ENCODE measurements at regions not wholly inside any gene's neighbourhood (a gene's known extent, or its start where the extent isn't known, plus 50 kb on each side); places are given as distances from the start of the nearest gene placed in this dataset.

DNA sequence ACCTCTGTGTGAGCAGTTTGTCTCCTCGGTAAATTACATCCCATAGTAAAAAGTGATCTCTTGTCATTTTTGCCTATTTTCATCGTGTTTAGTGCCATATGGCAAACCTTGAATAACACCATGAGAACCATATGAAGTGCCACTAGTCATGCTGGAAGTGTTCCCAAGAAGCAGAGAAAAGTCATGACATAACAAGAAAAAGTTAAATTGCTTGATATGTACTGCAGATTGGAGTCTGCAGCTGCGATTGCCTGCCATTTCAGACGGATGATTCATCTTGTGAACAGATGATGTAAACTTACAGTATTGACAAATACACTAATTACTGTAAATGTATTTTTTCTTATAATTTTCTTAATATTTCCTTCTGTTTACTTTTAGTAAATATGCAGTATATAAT lies 846.7 kb downstream of the BCL11A start:
- Histone ChIP-seq H2AFZ (ENCODE audit: low read length) (no peak overlapping the region), H3K79me2 (ENCODE audit: insufficient read depth, low read length) (no peaks in the 10 kb centered on the region), H3K4me3 (ENCODE audit: low read depth, low read length, poor library complexity, severe bottlenecking) (no peak overlapping the region), H3F3A (ENCODE audit: insufficient read depth, low read length) (no peaks in the 10 kb centered on the region), H3K9me3 (ENCODE audit: low read length) (no peaks in the 10 kb centered on the region), H4K20me1 (ENCODE audit: insufficient read depth, low read length) (no peaks in the 10 kb centered on the region), H3K27me3 (ENCODE audit: insufficient read depth, low read length) (no peaks in the 10 kb centered on the region), H3K27ac (ENCODE audit: low read depth, low read length, poor library complexity, severe bottlenecking) (no peak overlapping the region), H3K9ac (ENCODE audit: low read length) (no peak overlapping the region), H3K4me1 (ENCODE audit: insufficient read depth, low read length, severe bottlenecking) (no peaks in the 10 kb centered on the region), H3K4me2 (ENCODE audit: low read length) (no peak overlapping the region), H3K9me2 (ENCODE audit: low read depth, low read length) (no peaks in the 10 kb centered on the region), H3K36me3 (ENCODE audit: insufficient read depth, low read length) (no peaks in the 10 kb centered on the region)
- TF ChIP-seq, protein P1, sequence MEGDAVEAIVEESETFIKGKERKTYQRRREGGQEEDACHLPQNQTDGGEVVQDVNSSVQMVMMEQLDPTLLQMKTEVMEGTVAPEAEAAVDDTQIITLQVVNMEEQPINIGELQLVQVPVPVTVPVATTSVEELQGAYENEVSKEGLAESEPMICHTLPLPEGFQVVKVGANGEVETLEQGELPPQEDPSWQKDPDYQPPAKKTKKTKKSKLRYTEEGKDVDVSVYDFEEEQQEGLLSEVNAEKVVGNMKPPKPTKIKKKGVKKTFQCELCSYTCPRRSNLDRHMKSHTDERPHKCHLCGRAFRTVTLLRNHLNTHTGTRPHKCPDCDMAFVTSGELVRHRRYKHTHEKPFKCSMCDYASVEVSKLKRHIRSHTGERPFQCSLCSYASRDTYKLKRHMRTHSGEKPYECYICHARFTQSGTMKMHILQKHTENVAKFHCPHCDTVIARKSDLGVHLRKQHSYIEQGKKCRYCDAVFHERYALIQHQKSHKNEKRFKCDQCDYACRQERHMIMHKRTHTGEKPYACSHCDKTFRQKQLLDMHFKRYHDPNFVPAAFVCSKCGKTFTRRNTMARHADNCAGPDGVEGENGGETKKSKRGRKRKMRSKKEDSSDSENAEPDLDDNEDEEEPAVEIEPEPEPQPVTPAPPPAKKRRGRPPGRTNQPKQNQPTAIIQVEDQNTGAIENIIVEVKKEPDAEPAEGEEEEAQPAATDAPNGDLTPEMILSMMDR (IDR thresholded peaks at IDR 0.05; ENCODE audit: low read length) = no peak
- no peak for TF ChIP-seq EZH2 (IDR thresholded peaks at IDR 0.05; ENCODE audit: borderline replicate concordance, low read length)

DNA sequence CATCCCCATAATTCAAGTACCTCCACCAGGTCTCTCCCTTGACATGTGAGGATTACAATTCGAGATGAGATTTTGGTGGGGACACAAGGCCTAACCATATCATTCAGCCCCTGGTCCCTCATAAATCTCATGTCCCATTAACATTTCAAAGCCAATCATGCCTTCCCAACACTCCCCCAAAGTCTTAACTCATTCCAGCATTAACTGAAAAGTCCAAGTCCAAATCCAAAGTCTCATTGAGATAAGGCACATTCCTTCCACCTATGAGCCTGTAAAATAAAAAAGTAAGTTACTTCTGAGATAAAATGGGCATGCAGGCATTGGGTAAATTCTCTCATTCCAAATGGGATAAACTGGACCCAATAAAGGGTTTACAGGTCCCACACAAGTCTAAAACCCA lies 849.7 kb downstream of the BCL11A start:
- Histone ChIP-seq H3K79me2 (ENCODE audit: insufficient read depth, low read length) (no peaks in the 10 kb centered on the region), H3K9me3 (ENCODE audit: low read length) (no peaks in the 10 kb centered on the region), H3K27ac (ENCODE audit: low read depth, low read length, poor library complexity, severe bottlenecking) (no peak overlapping the region), H4K20me1 (ENCODE audit: insufficient read depth, low read length) (no peaks in the 10 kb centered on the region), H3F3A (ENCODE audit: insufficient read depth, low read length) (no peaks in the 10 kb centered on the region), H2AFZ (ENCODE audit: low read length) (no peak overlapping the region), H3K36me3 (ENCODE audit: insufficient read depth, low read length) (no peaks in the 10 kb centered on the region), H3K27me3 (ENCODE audit: insufficient read depth, low read length) (no peaks in the 10 kb centered on the region), H3K9ac (ENCODE audit: low read length) (no peak overlapping the region), H3K4me3 (ENCODE audit: low read depth, low read length, poor library complexity, severe bottlenecking) (no peak overlapping the region), H3K4me2 (ENCODE audit: low read length) (no peak overlapping the region), H3K9me2 (ENCODE audit: low read depth, low read length) (no peaks in the 10 kb centered on the region), H3K4me1 (ENCODE audit: insufficient read depth, low read length, severe bottlenecking) (no peaks in the 10 kb centered on the region)
- no peak for TF ChIP-seq EZH2 (IDR thresholded peaks at IDR 0.05; ENCODE audit: borderline replicate concordance, low read length)
- TF ChIP-seq, protein P1 (IDR thresholded peaks at IDR 0.05; ENCODE audit: low read length) = no peak

DNA sequence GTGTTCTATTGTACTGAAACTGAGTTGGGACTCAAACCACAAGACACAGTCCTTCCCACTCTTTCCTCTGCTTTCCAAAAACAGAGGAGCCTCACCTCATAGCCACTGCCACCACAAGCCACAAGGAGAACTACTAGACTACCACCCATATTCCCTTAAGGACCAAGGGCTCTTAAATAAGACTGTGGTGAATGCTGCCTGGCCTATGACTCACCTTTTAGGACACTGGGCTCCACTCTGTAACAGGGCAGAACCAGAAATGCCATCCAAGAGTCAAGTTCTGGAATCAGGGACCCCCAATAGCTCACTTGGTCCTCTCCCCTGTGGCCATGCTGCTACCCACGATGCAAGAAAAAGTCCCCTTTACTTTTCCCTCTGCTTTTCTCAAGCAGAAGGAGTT lies 851.4 kb downstream of the BCL11A start:
- no peaks in the 10 kb centered on the region for H3K9me2 ChIP-seq (ENCODE audit: low read depth, low read length)
- H3K79me2 ChIP-seq (ENCODE audit: insufficient read depth, low read length) = no peaks in the 10 kb centered on the region
- H3K27ac ChIP-seq (ENCODE audit: low read depth, low read length, poor library complexity, severe bottlenecking) = no peak overlapping the region
- no peak overlapping the region for H3K4me2 ChIP-seq (ENCODE audit: low read length)
- no peaks in the 10 kb centered on the region for H4K20me1 ChIP-seq (ENCODE audit: insufficient read depth, low read length)
- no peaks in the 10 kb centered on the region for H3K27me3 ChIP-seq (ENCODE audit: insufficient read depth, low read length)
- TF ChIP-seq, protein P1 (IDR thresholded peaks at IDR 0.05; ENCODE audit: low read length) = no peak
- TF ChIP-seq EZH2 (IDR thresholded peaks at IDR 0.05; ENCODE audit: borderline replicate concordance, low read length) = no peak
- H3K9me3 ChIP-seq (ENCODE audit: low read length) = no peaks in the 10 kb centered on the region
- no peaks in the 10 kb centered on the region for H3K36me3 ChIP-seq (ENCODE audit: insufficient read depth, low read length)
- no peaks in the 10 kb centered on the region for H3K4me1 ChIP-seq (ENCODE audit: insufficient read depth, low read length, severe bottlenecking)
- H3K4me3 ChIP-seq (ENCODE audit: low read depth, low read length, poor library complexity, severe bottlenecking) = no peak overlapping the region
- H3K9ac ChIP-seq (ENCODE audit: low read length) = no peak overlapping the region
- H2AFZ ChIP-seq (ENCODE audit: low read length) = no peak overlapping the region
- H3F3A ChIP-seq (ENCODE audit: insufficient read depth, low read length) = no peaks in the 10 kb centered on the region

All from OCI-LY1 (cell line).